HG03039 (cell line): ENCODE measurements at regions not wholly inside any gene's neighbourhood (a gene's known extent, or its start where the extent isn't known, plus 50 kb on each side); places are given as distances from the start of the nearest gene placed in this dataset.
"Not testable (repeated sequence)": the region's sequence is repeated elsewhere in the genome, so short reads cannot be mapped to it uniquely, and the experiment has no call there.

Source experiments
- ATAC-seq: cut with Tn5 transposase; IDR thresholded peaks from one replicate; pipeline ENCODE4 v1.9.1; 2021; ENCODE audit warnings: mild to moderate bottlenecking, moderate library complexity; ENCODE audit not compliant: unreplicated experiment

DNA sequence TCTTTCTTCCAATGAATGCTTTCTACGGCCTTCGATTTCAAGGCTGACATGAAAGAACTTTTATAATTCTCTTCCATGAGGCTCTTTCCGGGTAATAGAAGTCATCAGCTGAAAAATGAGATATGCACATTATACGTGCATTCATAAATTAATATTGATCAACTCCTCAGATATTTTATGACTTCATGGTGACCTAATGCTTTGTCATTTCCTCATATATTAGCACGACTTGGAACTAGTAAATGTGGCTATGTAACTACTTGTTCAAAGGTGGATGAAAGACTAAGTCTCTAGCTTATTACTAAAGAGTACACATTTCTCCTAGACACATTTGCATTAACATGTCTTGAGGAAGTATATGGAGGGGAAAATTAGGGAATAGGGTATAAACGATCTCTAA, 168.8 kb downstream of the HDGFL1 start:
- ATAC-seq = no peak

DNA sequence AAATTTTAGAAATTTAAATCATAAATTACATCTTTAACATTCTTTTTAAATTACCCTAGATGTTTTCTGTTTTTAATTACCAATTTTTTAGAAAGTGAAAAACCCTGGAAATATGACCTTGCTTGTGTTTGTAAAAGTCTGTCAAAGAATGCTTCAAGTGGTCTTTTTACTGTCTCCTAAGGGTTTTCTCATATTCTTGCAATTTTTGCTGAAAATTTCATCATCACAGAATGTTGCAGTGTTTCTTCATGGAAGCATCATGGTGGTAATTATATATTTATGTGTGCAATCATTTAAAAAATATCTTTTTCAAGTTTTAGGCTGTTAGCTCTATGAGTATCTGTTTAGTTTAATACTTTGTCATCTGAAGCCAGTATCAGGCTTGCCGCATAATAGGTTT, 178.2 kb downstream of the HDGFL1 start:
- no peak for ATAC-seq

DNA sequence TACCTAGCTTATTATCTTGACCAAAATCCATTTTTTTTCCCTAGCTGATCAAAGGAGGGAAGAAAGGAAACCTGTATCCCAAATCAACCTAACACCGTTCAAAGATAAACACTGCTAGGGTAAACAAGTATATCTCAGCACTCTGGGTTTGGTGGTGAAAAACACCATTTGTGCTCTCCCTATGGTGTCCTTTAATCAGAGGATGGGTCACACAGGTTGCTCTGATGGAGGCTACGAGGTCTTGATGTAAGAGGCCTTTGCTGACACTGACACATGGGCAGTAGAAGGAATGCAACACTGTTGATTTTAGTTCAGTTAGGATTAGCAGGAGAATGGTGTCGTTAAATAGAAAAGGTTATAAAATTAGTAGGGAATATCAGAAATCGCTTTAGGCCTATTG, 179.3 kb downstream of the HDGFL1 start:
- no peak for ATAC-seq

DNA sequence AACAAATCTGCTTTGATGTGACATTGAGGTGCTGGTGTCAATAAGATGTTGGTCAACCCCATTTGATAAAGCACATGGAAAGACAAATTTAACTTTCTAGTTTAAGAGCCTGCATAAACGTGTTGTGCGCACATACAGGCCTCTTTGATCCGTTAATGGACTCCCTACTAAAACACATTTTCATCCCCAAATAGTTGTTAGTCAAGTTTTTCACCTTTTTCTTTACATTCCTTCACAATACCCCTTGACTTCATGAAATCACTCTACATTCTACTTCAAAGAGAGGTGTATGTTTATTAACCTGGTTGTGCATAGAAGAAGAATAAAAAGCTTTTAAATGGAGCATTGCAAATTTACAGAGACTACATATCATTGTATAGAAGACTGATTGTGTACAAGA, 180.3 kb downstream of the HDGFL1 start:
- ATAC-seq = no peak

DNA sequence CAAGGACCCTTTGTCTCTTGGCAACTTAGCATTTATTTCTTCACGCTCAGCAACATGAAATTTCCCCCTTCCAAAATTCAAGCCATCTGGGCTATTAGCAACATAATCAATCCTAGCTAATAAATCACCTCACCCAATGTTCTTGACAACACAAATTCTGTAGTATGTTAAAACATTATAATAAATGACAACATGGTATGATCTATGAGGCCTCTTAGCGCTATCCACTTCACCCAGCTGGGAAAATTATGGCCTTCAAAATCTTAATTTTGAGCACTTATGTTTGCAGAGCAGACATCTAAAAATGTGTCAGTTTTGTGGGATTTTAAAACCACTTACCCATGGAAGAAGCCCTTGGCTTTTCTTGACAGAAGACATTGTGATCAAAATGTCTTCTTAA, 181.9 kb downstream of the HDGFL1 start:
- ATAC-seq = no peak

DNA sequence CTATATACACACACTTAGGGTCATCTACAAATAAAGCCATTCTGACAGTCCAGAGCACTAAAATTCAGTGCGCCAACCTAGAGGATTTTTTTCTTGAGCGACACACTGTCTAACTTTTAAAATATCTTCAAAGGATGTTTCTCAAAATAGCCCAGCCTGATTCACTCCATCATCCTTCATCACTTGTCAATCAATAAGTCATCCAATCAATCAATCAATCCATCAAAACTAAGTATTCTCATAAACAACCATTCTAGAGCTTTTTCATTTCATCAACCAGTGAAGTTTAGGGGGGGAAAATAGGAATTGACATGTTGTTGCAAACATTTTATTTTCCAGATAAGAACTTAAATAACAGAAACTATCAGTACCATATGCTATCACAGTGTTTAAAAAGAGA, 183.2 kb downstream of the HDGFL1 start:
- ATAC-seq = no peak

DNA sequence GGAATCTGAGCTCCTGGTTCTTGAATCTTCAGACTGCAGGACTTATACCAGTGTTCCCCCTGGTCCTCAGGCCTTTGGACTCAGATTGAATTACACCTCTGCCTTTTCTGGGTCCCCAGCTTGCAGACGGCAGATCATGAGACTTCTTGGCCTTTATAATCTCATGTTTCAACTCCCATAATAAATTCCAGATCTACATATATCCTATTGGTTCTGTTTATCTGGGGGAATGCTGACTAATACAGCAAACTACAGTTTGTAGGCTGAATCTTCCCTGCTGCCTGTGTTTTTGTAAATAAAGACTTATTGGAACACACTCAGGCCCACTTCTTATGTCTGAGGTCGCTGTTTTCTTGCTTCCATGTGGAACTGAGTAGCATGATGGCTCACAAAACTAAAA, 184.7 kb downstream of the HDGFL1 start:
- ATAC-seq = no peak

DNA sequence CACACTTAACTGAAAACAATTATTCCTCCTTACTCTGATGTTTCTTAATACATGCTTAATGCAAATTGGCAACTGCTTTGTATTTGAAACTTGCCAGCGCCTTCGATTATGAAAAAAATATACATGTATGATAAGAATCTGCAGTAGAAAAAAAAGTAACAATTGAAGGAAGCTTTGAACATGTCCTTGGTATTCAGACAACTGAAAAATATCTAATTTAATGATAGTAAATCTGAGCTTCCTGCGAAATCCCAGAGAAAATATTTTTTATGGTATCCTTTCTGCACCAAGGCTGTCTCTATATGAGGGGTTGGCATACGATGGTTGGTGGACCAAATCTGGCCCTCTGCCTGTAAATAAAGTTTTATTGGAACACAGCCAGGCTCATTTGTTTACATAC, 186.2 kb downstream of the HDGFL1 start:
- no peak for ATAC-seq

DNA sequence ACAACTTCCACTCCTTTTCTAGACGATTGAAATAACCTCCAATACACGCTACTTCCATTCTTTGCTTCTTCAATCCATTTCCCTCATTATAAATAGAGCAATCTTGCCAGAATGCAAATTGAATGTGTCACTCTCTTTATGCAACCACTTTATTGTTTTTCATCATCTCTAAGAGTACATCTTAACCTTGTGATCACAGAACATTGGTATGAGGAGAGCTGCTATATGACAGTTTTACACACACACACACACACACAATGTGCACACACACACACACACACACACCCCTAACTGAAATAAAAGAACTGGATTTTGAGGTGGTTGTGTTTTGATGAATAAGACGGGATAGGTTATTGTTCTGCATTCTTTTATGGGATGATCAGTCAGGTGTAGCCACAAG, 187.0 kb downstream of the HDGFL1 start:
- ATAC-seq = no peak

DNA sequence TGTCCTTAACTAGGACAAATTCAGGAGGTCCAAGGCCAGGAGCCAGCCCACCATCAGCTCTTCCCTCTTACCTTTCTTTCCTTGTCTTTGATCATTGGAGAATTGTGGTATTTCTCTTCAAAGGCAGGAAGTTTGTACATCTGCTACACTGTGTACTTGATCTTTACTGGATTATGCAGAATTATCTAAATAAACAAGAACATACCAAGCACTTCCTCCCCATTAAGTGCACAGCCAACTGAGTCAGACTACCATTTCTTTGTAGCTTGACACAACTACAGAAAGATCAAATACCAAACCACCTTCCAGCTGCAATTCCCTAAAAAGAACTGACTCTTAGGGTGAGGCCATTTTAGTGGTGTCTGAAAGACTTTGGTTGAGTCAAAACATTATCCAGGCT, 195.1 kb downstream of the HDGFL1 start:
- ATAC-seq = no peak

DNA sequence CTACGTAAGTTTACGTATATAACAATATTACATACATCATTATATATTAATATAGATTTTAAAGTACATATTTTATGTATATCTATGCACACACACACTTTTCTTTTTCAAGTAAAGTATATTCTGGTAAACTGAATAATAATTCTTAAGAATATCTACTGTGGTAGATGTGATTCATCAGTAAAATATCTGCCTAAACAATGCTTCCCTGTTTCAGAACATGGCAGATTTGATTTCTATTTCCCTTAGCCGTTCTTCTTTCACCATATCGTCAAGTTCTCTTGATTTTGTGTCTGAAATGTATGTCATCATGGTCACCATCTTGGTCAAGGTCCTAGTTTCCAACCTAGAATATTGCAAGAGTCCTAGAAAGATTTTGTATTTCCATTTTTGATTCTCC, 195.6 kb downstream of the HDGFL1 start:
- ATAC-seq = no peak

DNA sequence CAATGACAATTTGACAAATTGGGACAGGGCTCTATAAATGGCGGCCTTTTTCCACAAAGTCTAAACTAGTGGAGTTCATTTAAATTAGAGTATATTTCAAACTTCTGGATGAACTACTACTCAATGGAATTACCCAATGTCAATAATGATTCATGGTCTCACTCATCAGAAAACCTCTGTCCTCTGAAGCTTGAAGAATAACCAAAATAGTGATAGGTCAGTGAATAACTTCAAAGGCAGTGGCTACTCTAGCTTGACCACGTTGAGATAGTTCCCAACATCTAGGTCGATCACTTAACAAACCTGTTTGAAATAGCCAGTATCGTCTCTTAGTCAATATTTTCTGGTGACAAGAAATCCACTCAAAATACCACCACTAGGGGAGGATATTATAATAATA, 197.6 kb downstream of the HDGFL1 start:
- no peak for ATAC-seq

DNA sequence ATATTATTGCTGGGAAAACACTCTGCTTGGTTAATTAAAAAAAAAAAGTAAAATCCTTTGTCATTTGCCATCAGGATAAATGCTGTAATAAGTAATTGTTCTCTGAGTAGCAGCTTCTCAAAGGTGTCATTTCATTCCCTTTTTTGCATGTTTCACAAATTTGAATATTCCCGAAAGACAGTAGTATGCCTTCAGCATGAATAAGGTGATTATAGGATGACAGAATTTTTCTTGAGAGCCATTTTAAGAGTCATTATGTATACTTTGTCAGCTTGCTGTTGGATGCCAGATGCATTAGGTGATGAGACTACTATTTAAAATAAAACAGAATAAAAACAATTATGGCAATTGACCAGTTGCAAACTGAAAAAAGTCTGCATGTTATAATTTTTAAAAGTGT, 200.7 kb downstream of the HDGFL1 start:
- no peak for ATAC-seq

DNA sequence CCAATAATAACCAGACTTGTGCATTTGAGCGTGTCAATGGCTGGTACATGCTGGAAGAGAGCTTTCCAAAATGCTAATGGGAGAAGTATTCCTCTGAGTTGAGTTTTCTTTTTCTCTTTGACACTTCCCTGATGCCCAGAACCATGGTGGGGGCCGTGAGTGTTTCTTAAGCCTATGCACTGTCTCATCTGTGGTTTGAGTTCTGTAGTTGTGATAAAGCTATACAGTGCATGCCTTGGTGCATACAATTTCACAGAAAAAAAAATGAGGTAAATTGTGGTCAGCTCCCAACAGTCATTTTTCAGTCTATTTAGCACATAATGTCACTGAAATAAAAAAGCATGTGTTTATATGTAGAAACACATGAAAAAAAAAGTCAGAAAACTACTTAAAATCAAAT, 204.8 kb downstream of the HDGFL1 start:
- ATAC-seq = no peak

DNA sequence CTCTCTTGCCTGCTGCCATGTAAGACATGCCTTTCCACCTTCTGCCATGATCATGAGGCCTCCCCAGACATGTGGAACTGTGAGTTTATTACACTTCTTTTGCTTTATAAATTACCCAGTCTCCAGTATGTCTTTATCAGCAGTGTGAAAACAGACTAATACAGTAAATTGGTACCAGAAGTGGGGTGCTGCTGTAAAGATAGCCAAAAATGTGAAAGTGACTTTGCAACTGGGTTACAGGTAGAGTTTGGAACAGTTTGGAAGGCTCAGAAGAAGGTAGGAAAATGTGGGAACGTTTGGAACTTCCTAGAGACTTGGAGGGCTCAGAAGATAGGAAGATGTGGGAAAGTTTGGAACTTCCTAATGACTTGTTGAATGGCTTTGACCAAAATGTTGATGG, 209.1 kb downstream of the HDGFL1 start:
- ATAC-seq = not testable (repeated sequence)

DNA sequence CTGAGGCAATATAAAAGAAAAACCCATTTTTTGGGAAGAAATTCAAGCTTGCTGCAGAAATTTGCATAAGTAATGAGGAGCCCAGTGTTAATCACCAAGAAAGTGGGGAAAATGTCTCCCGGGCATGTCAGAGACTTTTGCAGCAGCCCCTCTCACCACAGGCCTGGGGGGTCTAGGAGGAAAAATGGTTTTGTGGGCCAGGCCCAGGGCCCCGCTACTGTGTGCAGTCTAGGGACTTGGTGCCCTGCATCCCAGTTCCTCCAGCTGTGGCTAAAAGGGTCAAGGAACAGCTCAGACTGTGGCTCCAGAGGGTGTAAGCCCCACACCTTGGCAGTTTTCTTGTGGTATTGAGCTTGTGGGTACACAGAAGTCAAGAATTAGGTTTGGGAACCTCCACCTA, 209.7 kb downstream of the HDGFL1 start:
- no peak for ATAC-seq

DNA sequence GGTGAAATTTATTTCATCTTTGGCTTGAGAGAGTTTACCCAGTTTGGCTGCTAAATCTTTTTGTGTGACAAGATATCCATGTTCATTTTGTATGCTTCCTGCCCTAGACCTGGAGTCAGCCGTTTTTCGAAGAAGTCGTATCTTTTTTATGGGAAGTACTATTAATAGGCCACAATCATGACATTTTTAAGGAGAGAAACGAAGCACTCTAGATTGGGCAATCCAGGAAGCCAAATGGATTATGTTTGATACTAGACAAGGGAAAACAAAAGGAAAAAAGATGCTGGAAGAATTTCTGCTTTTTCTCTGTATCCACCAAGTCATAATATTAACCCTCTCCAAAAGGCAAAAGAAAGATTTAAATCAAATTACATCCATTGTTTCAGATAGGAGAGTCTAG, 214.6 kb downstream of the HDGFL1 start:
- no peak for ATAC-seq

DNA sequence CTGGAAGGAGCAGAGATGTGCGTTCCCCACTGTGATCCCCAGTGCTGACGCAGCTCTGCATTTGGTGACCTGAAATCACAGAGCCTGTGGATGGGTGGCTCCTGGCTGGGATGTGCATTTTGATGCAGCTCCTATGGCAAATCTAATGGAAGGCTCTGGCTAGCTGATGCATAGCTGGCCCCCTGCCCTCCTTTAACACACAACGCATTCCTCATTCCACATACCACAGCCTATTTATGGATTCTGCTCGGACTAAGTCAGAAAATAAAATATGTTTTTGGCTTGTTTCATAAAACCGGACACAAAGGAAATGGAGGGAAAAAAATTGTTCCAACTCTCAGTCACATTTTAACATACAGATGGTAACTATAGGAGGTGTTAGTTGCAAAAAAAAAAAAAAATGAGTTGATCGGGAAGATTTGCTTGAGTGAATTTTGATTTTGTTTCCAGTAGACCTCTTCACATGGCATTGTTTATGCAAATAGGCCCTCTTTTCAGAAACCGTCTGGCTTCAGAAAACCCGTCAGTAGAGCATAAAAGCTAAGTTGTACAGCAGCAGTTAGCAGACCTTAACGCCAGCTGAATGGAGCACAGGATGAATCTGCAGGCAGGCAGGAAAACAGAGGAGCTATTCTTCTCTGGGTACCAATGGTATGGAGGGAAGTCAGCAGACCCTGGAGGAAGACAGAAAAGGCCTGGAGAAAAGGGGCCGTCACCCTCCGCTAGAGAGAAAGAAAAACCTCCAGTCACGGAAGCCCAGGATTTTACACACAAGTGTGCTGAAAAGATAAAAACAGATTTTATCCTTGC, 215.4 kb downstream of the HDGFL1 start:
- no peak for ATAC-seq

DNA sequence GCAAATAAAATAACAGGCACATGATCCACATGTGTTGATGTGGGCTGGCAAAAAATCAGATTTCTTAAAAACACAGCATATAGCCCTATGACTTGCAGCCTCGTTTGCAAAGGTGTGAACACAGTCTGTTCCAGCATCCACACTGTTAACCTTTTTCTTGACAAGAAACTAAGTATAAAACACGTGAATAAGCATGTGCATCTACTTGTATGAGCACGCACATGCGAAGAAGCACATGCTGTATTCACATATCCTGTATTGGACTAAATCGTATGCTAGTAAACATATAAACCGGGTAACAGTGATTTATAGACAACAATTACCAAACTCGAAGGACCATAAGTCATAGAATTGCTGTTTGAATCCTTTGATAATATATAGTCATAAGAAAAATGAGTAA, 218.7 kb downstream of the HDGFL1 start:
- ATAC-seq = no peak

DNA sequence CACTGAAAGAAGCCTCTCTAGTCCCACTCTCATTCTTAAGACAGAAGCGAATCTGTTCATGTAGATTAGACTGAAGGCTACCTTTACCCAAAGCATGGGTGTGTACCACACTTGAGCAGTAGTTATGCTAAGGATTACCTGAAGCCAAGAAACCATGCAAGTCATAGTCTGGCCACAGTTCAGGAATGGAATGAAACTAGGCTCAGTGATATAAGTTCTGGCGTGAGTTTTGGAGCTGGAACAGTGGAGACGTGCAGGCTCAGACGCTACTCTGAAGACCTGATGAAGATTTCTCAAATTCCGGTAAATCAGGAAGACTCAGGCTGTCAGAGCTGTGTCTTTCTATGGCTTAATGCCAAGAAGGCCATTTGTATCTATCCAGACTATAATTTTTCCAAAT, 219.9 kb downstream of the HDGFL1 start:
- no peak for ATAC-seq

DNA sequence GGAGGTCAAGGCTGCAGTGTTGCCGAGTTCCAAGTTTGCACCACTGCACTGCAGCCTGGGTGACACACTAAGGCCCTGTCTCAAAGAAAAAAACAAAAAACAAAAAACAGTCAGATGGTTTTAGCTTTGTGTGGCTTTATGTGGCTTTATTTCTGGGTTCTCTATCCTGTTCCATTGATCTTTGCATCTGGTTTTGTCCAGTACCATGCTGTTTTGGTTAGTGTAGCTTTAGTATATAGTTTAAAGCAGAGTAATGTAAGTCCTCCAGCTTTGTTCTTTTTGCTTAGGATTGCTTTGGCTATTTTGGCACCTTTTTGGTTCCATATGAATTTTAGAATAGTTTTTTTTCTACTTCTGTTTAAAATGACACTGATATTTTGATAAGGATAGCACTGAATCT, 225.5 kb downstream of the HDGFL1 start:
- ATAC-seq = no peak

DNA sequence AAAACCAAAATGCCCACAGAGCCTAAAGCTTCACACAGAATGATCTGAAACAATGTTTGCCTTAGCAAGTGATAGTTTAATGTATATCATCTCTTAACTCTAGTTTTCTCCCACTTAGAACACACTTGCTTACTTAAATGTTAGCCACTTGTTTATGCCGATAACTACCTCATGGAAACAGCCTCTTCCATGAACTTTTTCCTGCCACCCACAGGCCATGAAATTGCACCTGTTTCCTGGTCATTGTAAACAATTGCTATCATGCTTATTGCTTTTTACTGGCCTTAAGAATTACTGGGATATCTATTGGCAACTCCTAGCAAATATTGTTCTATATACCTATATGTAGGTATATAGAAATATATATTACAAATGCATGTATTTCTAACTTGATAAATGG, 231.1 kb downstream of the HDGFL1 start:
- no peak for ATAC-seq

DNA sequence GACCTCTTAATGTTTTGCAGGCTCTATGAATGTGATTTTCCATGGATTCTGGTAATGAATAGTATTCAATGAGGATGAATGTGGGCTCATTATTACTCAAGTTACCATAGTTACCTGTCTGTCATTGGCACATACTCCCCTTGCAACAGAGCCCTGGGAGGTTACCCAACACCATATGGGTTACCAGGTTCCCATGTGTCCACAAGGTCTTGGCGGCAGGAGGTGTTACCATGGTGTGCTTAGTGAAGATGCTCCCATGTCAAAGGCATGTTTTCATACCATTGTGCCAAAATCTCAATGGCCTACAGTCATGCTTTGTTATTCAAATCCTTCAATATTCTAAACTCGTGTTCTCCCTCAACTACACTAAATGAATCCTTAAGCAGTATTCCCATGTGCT, 232.5 kb downstream of the HDGFL1 start:
- no peak for ATAC-seq
